HG03439 (cell line): ENCODE measurements at regions not wholly inside any gene's neighbourhood (a gene's known extent, or its start where the extent isn't known, plus 50 kb on each side); places are given as distances from the start of the nearest gene placed in this dataset.

Experiments used
- ATAC-seq: cut with Tn5 transposase; IDR thresholded peaks from one replicate; pipeline ENCODE4 v1.9.1; 2021; ENCODE audit warnings: mild to moderate bottlenecking, moderate library complexity; ENCODE audit not compliant: unreplicated experiment

GRCh38 chr1:209041927-209042326 is 541.6 kb upstream of the CAMK1G start:
- ATAC-seq, result no peak

DNA sequence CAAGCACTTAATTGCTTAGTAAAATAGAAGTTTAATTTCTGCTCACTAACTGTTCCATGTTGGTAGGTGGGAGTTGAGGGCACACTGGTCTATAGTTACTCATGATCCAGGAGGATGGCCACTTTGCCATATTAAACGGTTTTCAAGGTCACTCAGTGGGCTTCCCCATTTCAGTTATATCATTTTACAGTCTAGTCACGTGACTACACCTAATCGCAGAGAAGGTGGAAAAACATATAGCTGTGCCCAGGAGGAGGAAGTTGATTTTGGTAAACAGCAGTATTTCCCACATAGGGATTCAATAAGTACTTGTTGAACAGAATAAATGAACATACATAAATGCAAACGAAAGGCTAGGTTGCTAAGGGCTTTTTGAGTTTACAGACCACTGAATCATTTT is 541.1 kb upstream of the CAMK1G start:
- ATAC-seq, result no peak

- no peak for ATAC-seq
Observed at GRCh38 chr1:209045331-209046057, 538.0 kb upstream of the CAMK1G start.

GRCh38 chr1:209046058-209046417 is 537.5 kb upstream of the CAMK1G start:
- no peak for ATAC-seq

DNA sequence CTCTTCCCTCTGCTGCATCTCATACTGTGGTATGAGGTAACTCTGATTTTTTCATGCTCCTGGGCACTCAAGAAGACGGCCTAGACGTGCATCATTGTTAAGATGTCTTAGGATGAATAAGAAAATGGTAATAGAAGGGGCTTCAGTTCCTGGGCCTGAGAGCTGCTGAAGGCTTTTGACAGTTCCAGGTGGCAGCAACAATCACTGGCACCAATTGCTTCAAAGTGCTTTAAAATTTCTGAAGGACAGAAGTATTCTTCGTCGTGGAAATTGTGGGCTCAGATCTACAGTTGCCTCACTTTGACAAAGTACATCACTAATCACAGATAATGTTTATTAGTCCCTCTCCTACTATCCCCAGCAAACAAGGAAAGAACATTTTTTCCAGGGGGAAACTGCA is 536.6 kb upstream of the CAMK1G start:
- ATAC-seq, result no peak

- ATAC-seq, result no peak
Observed at GRCh38 chr1:209048941-209049669, 534.4 kb upstream of the CAMK1G start.

DNA sequence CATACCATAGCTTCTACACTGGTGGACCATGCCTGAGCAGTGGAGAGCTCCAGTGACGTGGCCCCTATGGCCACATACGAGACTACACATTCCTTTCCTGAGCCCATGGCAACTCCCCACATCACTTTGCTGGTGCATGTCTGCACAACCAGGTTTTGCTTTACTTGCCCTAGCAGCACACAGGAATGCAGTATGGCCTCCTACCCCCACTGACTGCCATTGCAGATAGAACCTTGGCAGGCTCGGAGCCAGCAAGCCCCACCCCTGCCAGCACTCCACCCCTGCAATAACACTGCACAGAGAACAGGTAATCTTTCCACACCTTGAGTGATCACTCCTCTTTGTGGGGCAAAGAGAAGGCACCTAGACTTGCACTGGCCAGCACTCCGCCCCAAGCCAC is 531.9 kb upstream of the CAMK1G start:
- ATAC-seq, result no peak

DNA sequence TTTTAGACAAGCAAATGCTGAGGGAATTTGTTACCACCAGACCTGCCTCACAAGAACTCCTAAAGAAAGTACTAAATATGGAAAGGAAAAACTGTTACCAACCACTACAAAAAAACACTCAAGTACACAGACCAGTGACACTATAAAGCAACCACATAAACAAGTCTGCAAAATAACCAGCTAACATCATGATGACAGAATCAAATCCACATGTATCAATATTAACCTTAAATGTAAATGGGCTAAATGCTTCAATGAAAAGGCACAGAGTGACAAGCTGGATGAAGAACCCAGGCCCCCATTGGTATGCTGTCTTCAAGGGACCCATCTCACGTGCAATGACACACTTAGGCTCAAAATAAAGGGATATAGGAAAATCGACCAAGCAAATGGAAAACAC is 529.9 kb upstream of the CAMK1G start:
- no peak for ATAC-seq

GRCh38 chr1:209057083-209057482 is 526.4 kb upstream of the CAMK1G start:
- no peak for ATAC-seq

- no peak for ATAC-seq
Observed at GRCh38 chr1:209057901-209058300, 525.6 kb upstream of the CAMK1G start.

DNA sequence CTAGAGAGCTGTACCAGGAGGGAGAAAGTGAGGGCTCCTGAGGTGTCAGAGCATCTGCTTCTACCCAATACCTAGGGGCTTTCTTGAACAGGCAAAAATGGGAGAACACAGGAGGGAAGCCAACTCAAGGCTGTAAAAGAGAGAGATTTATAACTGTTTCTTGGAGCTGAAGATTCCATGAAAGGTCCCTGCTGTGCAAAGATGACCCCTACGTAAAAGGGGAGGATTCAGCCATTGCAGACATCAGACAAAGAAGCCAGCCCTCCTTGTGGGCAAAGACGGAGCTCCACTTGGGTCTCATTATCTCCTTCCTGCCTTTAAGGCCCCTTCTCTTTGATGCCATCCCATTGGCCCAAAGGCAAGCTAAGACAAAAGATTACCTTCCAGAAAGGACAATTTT is 524.1 kb upstream of the CAMK1G start:
- ATAC-seq, result no peak

GRCh38 chr1:209059981-209060380 is 523.5 kb upstream of the CAMK1G start:
- ATAC-seq, result no peak

- peak; percentile 20 for ATAC-seq
Observed at GRCh38 chr1:209062081-209062620, 521.4 kb upstream of the CAMK1G start.

DNA sequence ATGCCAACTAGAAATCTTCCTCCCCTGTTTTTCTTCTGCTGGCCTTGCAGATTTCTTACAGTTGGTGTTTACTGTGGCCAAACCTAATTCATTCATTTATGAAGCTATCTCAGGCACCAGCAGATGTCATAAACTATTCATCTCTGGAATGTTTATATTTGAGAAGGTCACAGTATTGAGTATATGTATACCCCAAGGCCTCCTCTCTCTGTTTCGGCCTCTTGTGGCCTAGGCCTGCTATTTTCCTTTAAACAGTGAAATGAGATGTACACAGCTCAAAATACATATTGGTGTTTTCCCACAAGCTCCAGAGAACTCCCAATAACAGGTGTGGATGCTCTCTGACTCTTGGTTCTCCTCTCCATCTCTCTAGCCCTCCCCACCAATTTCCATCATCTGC is 520.7 kb upstream of the CAMK1G start:
- peak; percentile 75 for ATAC-seq

DNA sequence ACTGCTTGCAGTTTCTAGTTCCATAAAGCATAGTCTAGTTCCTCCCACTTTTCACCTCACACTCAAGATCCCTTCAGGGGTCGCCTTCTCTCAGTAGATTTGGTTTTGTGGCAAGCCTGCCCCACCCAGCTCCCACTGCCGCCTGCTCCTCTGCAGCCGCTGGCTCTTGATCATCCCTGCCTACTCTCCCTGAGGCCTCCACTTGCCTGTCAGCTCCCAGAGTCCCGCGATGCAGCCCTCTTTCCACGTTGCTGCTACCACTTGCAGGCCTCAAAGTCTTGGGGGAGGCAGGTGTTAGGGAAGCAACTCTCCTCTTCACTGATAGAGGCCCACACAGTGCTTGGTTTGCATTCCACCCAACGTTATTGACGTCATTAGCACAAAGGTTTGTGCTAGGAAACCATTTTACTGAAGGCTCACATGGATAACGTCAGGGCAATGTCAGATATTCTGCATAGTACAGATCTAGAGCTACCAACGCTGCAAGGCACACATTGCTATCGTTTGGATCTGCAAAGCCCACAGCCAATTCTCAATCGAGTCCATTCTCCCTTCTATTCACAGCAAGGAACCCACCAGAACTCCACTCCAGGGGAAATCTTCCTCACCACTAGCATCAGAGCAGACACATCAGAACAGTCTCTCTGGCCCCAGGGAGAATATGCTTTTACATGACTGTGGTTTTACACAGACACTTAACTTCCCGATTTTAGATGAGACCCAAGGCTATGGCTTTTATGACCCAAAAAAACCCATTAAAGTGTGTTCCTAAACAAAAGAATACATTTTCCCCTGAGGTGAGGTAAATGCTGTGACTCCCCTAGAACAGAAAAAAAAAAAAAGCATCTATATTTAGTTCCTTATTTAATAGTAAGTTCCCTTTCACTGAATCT is 519.5 kb upstream of the CAMK1G start:
- ATAC-seq, result no peak

GRCh38 chr1:209064850-209065706 is 518.4 kb upstream of the CAMK1G start:
- ATAC-seq, result no peak

DNA sequence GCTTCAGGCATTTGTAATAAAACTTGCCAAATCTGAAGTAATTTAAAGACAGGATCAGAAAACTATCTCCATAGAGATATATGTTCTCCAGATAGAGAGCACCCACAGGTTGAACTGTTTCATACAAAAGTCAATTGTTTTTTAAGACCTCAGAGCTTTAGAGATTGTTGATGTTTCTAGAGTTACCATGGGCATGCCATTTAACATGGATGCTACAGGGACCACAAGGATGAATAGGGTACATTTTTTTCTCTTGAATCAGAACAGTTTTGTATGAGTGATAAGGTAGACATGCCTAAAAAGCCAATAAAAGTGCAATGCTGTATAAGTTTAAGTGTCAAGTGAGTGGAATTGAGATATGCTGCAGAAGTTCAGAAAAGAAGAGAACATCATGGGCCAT is 511.0 kb upstream of the CAMK1G start:
- ATAC-seq, result no peak

- ATAC-seq, result no peak
Observed at GRCh38 chr1:209073879-209074278, 509.6 kb upstream of the CAMK1G start.

GRCh38 chr1:209074575-209075250 is 508.8 kb upstream of the CAMK1G start:
- no peak for ATAC-seq

- ATAC-seq, result no peak
Observed at GRCh38 chr1:209076688-209077087, 506.8 kb upstream of the CAMK1G start.
